ENCODE measurements at regions not wholly inside any gene's neighbourhood (a gene's known extent, or its start where the extent isn't known, plus 50 kb on each side); places are given as distances from the start of the nearest gene placed in this dataset.

DNA sequence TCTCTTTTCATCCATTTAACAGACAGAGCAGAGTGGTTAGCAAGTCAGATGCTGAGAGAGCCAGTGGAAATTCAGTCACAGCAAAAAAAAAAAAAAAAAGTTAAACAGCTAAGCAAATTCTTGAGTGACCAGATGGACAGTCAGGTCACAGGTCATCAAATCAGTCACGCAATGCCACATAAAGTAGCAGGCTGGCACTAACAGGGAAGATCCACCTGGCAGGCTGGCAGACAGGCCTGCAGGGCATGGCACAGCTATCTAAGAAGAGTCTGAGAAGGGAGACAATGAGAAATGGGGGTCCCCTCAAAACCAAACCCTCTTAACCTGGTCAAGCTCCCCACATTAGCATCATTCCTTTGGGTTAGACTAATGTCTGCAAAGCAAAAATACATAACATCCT is 371.9 kb downstream of the TTLL7 start:
- TF ChIP-seq, protein P1, sequence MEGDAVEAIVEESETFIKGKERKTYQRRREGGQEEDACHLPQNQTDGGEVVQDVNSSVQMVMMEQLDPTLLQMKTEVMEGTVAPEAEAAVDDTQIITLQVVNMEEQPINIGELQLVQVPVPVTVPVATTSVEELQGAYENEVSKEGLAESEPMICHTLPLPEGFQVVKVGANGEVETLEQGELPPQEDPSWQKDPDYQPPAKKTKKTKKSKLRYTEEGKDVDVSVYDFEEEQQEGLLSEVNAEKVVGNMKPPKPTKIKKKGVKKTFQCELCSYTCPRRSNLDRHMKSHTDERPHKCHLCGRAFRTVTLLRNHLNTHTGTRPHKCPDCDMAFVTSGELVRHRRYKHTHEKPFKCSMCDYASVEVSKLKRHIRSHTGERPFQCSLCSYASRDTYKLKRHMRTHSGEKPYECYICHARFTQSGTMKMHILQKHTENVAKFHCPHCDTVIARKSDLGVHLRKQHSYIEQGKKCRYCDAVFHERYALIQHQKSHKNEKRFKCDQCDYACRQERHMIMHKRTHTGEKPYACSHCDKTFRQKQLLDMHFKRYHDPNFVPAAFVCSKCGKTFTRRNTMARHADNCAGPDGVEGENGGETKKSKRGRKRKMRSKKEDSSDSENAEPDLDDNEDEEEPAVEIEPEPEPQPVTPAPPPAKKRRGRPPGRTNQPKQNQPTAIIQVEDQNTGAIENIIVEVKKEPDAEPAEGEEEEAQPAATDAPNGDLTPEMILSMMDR (IDR thresholded peaks at IDR 0.05; ENCODE audit: low read depth, low read length) = no peak
- no peak for DNase-seq (ENCODE audit: extremely low read depth, low read depth)

DNA sequence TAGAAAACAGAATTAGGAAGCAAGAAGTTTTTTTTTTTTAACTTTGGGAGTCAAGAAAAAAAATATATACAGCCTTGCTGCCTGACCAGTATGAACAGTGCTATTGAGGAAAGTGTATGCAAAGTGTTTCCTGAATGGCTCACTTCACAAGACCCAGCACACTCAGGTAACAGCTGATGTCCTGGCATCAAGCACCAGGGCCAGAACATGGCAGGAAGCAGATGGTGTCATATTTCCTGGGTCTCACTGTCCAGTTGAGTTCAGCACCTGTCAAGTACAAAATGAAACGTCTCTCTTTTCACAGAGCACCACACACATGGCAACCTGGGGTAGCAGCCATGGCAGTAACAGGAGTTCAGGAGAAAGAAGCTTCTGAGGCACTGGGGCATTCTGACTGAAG is 372.3 kb downstream of the TTLL7 start:
- no peak for DNase-seq (ENCODE audit: extremely low read depth, low read depth)
- TF ChIP-seq, protein P1 (IDR thresholded peaks at IDR 0.05; ENCODE audit: low read depth, low read length) = no peak

DNA sequence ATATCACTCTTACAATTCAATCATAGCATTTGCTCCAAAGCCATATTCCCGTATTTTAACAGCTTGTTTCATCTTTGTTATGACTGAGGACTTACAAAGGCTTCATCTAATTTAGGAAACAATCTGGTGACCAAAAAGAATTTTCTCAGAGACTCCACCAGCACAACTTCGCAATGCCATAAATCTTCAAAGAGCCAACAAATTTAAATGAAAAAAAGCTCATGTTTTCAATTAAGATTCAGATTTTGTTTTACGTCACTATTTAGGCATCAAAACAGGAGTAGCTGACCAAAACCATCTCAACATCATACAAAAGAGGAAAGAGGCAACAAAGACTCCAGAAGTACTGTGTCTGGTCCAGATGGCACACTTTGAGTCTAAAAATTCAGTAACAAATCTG is 373.3 kb downstream of the TTLL7 start:
- no peak for DNase-seq (ENCODE audit: extremely low read depth, low read depth)
- TF ChIP-seq, protein P1 (IDR thresholded peaks at IDR 0.05; ENCODE audit: low read depth, low read length) = no peak

DNA sequence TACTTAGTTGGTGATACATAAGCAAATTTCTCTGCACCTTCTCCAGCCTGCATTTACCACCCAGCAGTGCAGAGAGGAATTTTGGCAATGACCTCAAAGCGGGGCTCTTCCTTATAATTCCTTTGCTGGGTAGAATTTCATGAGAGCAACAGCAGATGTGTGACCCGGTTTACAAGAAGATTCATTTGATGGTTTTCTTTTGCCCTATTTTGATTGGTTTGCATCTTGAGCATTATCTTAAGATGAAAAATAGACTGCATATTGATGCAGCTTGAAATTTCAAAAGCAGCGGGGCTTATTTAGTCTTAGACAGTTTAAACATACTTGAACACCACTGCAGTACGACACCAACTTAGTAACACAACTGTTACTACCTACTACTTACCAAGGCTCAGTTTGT is 378.9 kb downstream of the TTLL7 start:
- no peak for DNase-seq (ENCODE audit: extremely low read depth, low read depth)
- TF ChIP-seq, protein P1 (IDR thresholded peaks at IDR 0.05; ENCODE audit: low read depth, low read length) = no peak

DNA sequence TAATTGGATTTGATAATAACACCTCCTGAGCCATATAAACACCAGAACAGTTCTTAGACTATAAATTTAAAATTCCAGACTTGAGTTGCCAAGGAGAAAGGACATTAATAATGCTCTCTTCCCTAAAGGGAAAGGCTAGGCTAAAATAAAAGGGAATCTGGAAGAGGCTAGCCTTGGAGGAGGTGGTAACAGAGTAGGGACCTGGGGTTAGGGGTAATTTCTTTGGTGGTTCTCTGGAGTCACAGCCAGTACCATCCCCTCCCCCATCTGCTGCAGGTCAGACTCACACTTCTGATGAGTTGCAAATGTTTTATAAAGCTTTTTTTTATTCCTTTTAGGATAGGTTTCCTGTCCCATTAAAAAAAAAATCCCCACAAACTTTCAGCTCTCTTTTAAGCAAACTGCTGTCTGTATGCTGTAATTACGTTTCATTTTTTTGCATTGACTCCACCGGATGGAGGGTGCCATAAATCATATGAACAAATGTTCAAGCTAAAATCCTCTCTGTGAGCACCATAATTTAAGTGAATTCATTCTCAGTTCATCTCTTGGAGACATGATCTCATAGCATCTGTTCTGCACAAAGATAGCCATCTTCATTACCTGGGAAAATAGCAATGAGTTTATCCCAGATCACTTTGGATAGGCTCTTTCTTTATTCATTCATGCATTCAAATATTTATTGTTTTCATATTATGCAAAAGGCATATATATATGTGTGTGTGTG is 379.6 kb downstream of the TTLL7 start:
- TF ChIP-seq, protein P1 (IDR thresholded peaks at IDR 0.05; ENCODE audit: low read depth, low read length) = no peak
- no peak for DNase-seq (ENCODE audit: extremely low read depth, low read depth)

DNA sequence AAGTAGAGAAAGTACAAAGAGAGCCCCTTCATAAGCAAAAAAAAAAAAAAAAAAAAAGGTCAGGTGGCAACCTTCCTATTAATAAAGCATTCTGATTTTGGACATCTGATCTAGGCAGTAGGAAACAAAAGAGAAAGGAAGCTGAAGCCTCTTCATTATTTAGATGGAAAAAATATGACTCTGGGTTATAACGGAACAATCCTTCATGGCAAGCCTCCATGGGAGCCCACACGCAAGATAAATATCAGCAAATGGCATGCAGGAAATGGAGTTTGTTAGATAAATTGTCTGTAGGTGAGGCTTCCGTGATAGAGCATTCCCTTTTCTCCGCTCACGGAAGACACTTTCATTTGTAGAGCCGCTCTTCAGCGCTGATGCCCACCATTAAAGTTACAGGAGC is 381.0 kb downstream of the TTLL7 start:
- no peak for DNase-seq (ENCODE audit: extremely low read depth, low read depth)
- TF ChIP-seq, protein P1 (IDR thresholded peaks at IDR 0.05; ENCODE audit: low read depth, low read length) = no peak

DNA sequence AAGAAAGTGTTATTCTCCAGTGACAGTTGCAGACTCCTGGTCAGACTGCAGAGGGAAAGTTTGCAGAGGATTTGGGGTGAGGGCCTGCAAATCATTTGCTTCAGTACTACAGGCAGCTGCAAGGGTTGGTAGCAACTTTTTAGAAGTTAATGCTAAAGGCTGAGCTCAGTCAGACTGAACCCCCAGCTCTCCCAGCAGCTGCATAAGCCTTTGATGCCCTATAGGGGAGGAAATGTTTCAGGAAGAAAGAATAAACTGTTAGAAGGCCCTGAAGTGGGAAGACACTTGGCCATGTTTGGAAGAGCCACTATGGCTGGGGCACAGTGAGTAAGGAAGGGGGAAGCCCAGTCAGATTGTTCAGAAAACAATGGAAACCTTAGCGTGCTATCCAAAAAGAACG is 383.6 kb downstream of the TTLL7 start:
- DNase-seq (ENCODE audit: extremely low read depth, low read depth) = no peak
- TF ChIP-seq, protein P1 (IDR thresholded peaks at IDR 0.05; ENCODE audit: low read depth, low read length) = no peak

All from AG09319 (cell line).